Gastroesophageal sphincter (tissue), 3 donors: ENCODE measurements at regions not wholly inside any gene's neighbourhood (a gene's known extent, or its start where the extent isn't known, plus 50 kb on each side); places are given as distances from the start of the nearest gene placed in this dataset.

Source experiments
- CTCF ChIP-seq, 4 experiments: fragments of 200-600 bp in 2 of 4; fragments of 450-650 bp in 2 of 4; sonication (generic) in 1 of 4; IDR thresholded peaks; one replicate each; pipeline ENCODE4 v1.5.1; 2017 to 2019; ENCODE audit warnings: antibody characterized with exemption in 4 of 4, mild to moderate bottlenecking in 2 of 4, moderate library complexity in 2 of 4
- EP300 ChIP-seq: sonication (generic); formaldehyde crosslinking; IDR thresholded peaks from one replicate; pipeline ENCODE4 v1.6.1; 2017; ENCODE audit warnings: antibody characterized with exemption, mild to moderate bottlenecking

GRCh38 chr2:88811233-88811632 is 119.8 kb downstream of the RPIA start:
- no peak for TF ChIP-seq EP300
- TF ChIP-seq CTCF (IDR thresholded peaks at IDR 0.05), result no peak
